ENCODE measurements at regions not wholly inside any gene's neighbourhood (a gene's known extent, or its start where the extent isn't known, plus 50 kb on each side); places are given as distances from the start of the nearest gene placed in this dataset.

GRCh38 chr18:53715243-53715853 is 509.1 kb downstream of the MBD2 start:
- Histone ChIP-seq H3K9me3 (no peaks in the 10 kb centered on the region), H3K27me3 (replicated peaks in 1 of 2; ENCODE audit: control insufficient read depth in 2 of 2, extremely low read depth in 1 of 2, insufficient read depth in 2 of 2, low read length in 1 of 2) (no peaks in the 10 kb centered on the region), H3K4me1 (ENCODE audit: control insufficient read depth in 1 of 2, extremely low read depth in 1 of 2, insufficient read depth in 2 of 2, low read length in 2 of 2) (no peaks in the 10 kb centered on the region), H3K36me3 (ENCODE audit: control insufficient read depth in 2 of 2, extremely low read depth in 1 of 2, insufficient read depth in 1 of 2, low read length in 1 of 2) (no peaks in the 10 kb centered on the region), H3K27ac (ENCODE audit: low read length) (no peak overlapping the region), H3K4me3 (ENCODE audit: control insufficient read depth in 1 of 2, extremely low read depth in 1 of 2, low read length in 1 of 2) (no peak overlapping the region)
- Mint-ChIP-seq H3K27ac (no peak overlapping the region), H3K9me3 (peaks cover 0 to 5% (median 0%) of the 10 kb centered on the region in 3 donors), H3K4me3 (no peak overlapping the region), H3K27me3 (no peaks in the 10 kb centered on the region), H3K36me3 (no peaks in the 10 kb centered on the region), H3K4me1 (no peaks in the 10 kb centered on the region)
- ATAC-seq (replicated peaks in 1 of 4) = no peak
- DNase-seq = no peak
- POLR2A ChIA-PET = no interaction called here
- WGBS (ENCODE audit: insufficient coverage) = no CpG with 5 or more reads among the region's 3 CpGs
- CTCF ChIA-PET = no interaction called here

- Histone ChIP-seq H3K27ac (ENCODE audit: low read length) (no peak overlapping the region), H3K27me3 (replicated peaks in 1 of 2; ENCODE audit: control insufficient read depth in 2 of 2, extremely low read depth in 1 of 2, insufficient read depth in 2 of 2, low read length in 1 of 2) (no peaks in the 10 kb centered on the region), H3K9me3 (no peaks in the 10 kb centered on the region), H3K36me3 (ENCODE audit: control insufficient read depth in 2 of 2, extremely low read depth in 1 of 2, insufficient read depth in 1 of 2, low read length in 1 of 2) (no peaks in the 10 kb centered on the region), H3K4me1 (ENCODE audit: control insufficient read depth in 1 of 2, extremely low read depth in 1 of 2, insufficient read depth in 2 of 2, low read length in 2 of 2) (no peaks in the 10 kb centered on the region), H3K4me3 (ENCODE audit: control insufficient read depth in 1 of 2, extremely low read depth in 1 of 2, low read length in 1 of 2) (no peak overlapping the region)
- no peak for DNase-seq
- H3K36me3 Mint-ChIP-seq = no peaks in the 10 kb centered on the region
- peaks cover 0 to 10% (median 2%) of the 10 kb centered on the region in 3 donors for H3K9me3 Mint-ChIP-seq
- no peaks in the 10 kb centered on the region for H3K27me3 Mint-ChIP-seq
- H3K27ac Mint-ChIP-seq = no peak overlapping the region
- H3K4me3 Mint-ChIP-seq = no peak overlapping the region
- ATAC-seq (replicated peaks in 1 of 4) = no peak
- WGBS (ENCODE audit: insufficient coverage) = no CpG with 5 or more reads among the region's 2 CpGs
- H3K4me1 Mint-ChIP-seq = no peaks in the 10 kb centered on the region
- ChIA-PET POLR2A (no interaction called here), CTCF (no interaction called here)
Observed at GRCh38 chr18:53710080-53710479, 514.4 kb downstream of the MBD2 start.

- Histone ChIP-seq H3K9me3 (no peaks in the 10 kb centered on the region), H3K4me3 (ENCODE audit: control insufficient read depth in 1 of 2, extremely low read depth in 1 of 2, low read length in 1 of 2) (no peak overlapping the region), H3K4me1 (ENCODE audit: control insufficient read depth in 1 of 2, extremely low read depth in 1 of 2, insufficient read depth in 2 of 2, low read length in 2 of 2) (no peaks in the 10 kb centered on the region), H3K36me3 (ENCODE audit: control insufficient read depth in 2 of 2, extremely low read depth in 1 of 2, insufficient read depth in 1 of 2, low read length in 1 of 2) (no peaks in the 10 kb centered on the region), H3K27me3 (replicated peaks in 1 of 2; ENCODE audit: control insufficient read depth in 2 of 2, extremely low read depth in 1 of 2, insufficient read depth in 2 of 2, low read length in 1 of 2) (no peaks in the 10 kb centered on the region), H3K27ac (ENCODE audit: low read length) (no peak overlapping the region)
- no peak overlapping the region for H3K27ac Mint-ChIP-seq
- H3K4me3 Mint-ChIP-seq = no peak overlapping the region
- DNase-seq (no peak), ATAC-seq (replicated peaks in 1 of 4) (no peak)
- no peaks in the 10 kb centered on the region for H3K27me3 Mint-ChIP-seq
- no peaks in the 10 kb centered on the region for H3K9me3 Mint-ChIP-seq
- no peaks in the 10 kb centered on the region for H3K36me3 Mint-ChIP-seq
- CTCF ChIA-PET = no interaction called here
- no peaks in the 10 kb centered on the region for H3K4me1 Mint-ChIP-seq
- POLR2A ChIA-PET = no interaction called here
- no CpG with 5 or more reads among the region's 2 CpGs for WGBS (ENCODE audit: insufficient coverage)
Observed at GRCh38 chr18:53702480-53702879, 522.0 kb downstream of the MBD2 start.

- no peak for ATAC-seq (replicated peaks in 1 of 4)
- Histone ChIP-seq H3K36me3 (ENCODE audit: control insufficient read depth in 2 of 2, extremely low read depth in 1 of 2, insufficient read depth in 1 of 2, low read length in 1 of 2) (no peaks in the 10 kb centered on the region), H3K27me3 (replicated peaks in 1 of 2; ENCODE audit: control insufficient read depth in 2 of 2, extremely low read depth in 1 of 2, insufficient read depth in 2 of 2, low read length in 1 of 2) (no peaks in the 10 kb centered on the region), H3K4me3 (ENCODE audit: control insufficient read depth in 1 of 2, extremely low read depth in 1 of 2, low read length in 1 of 2) (no peak overlapping the region), H3K9me3 (no peaks in the 10 kb centered on the region), H3K27ac (ENCODE audit: low read length) (no peak overlapping the region), H3K4me1 (ENCODE audit: control insufficient read depth in 1 of 2, extremely low read depth in 1 of 2, insufficient read depth in 2 of 2, low read length in 2 of 2) (no peaks in the 10 kb centered on the region)
- Mint-ChIP-seq H3K4me3 (no peak overlapping the region), H3K27me3 (no peaks in the 10 kb centered on the region), H3K36me3 (no peaks in the 10 kb centered on the region), H3K9me3 (peaks cover 0 to under 1% (median 0%) of the 10 kb centered on the region in 3 donors), H3K27ac (no peak overlapping the region), H3K4me1 (no peaks in the 10 kb centered on the region)
- CTCF ChIA-PET = no interaction called here
- POLR2A ChIA-PET = no interaction called here
- no peak for DNase-seq
- WGBS (ENCODE audit: insufficient coverage) = 50% methylated on average over 1 of the region's 1 CpG
Observed at GRCh38 chr18:53701697-53702096, 522.8 kb downstream of the MBD2 start.

- Mint-ChIP-seq H3K4me1 (no peaks in the 10 kb centered on the region), H3K27me3 (no peaks in the 10 kb centered on the region), H3K9me3 (peaks cover 0 to 7% (median 0%) of the 10 kb centered on the region in 3 donors), H3K27ac (no peak overlapping the region), H3K36me3 (no peaks in the 10 kb centered on the region), H3K4me3 (no peak overlapping the region)
- no peak for ATAC-seq (replicated peaks in 1 of 4)
- H3K27ac ChIP-seq (ENCODE audit: low read length) = no peak overlapping the region
- H3K27me3 ChIP-seq (replicated peaks in 1 of 2; ENCODE audit: control insufficient read depth in 2 of 2, extremely low read depth in 1 of 2, insufficient read depth in 2 of 2, low read length in 1 of 2) = no peaks in the 10 kb centered on the region
- H3K4me3 ChIP-seq (ENCODE audit: control insufficient read depth in 1 of 2, extremely low read depth in 1 of 2, low read length in 1 of 2) = no peak overlapping the region
- DNase-seq = no peak
- ChIA-PET POLR2A (no interaction called here), CTCF (no interaction called here)
- H3K9me3 ChIP-seq = no peaks in the 10 kb centered on the region
- WGBS (ENCODE audit: insufficient coverage) = 10% methylated on average over 2 of the region's 2 CpGs
- no peaks in the 10 kb centered on the region for H3K36me3 ChIP-seq (ENCODE audit: control insufficient read depth in 2 of 2, extremely low read depth in 1 of 2, insufficient read depth in 1 of 2, low read length in 1 of 2)
- H3K4me1 ChIP-seq (ENCODE audit: control insufficient read depth in 1 of 2, extremely low read depth in 1 of 2, insufficient read depth in 2 of 2, low read length in 2 of 2) = no peaks in the 10 kb centered on the region
Observed at GRCh38 chr18:53698907-53699306, 525.6 kb downstream of the MBD2 start.

GRCh38 chr18:53689886-53690285 is 534.6 kb downstream of the MBD2 start:
- WGBS (ENCODE audit: insufficient coverage) = 80% methylated on average over 1 of the region's 2 CpGs
- no peaks in the 10 kb centered on the region for H3K27me3 ChIP-seq (replicated peaks in 1 of 2; ENCODE audit: control insufficient read depth in 2 of 2, extremely low read depth in 1 of 2, insufficient read depth in 2 of 2, low read length in 1 of 2)
- DNase-seq (no peak), ATAC-seq (replicated peaks in 1 of 4) (no peak)
- H3K9me3 ChIP-seq = no peaks in the 10 kb centered on the region
- Mint-ChIP-seq H3K27ac (no peak overlapping the region), H3K9me3 (peaks cover 0 to 13% (median 2%) of the 10 kb centered on the region in 3 donors), H3K27me3 (no peaks in the 10 kb centered on the region), H3K36me3 (no peaks in the 10 kb centered on the region), H3K4me1 (no peaks in the 10 kb centered on the region), H3K4me3 (no peak overlapping the region)
- no peak overlapping the region for H3K4me3 ChIP-seq (ENCODE audit: control insufficient read depth in 1 of 2, extremely low read depth in 1 of 2, low read length in 1 of 2)
- H3K27ac ChIP-seq (ENCODE audit: low read length) = no peak overlapping the region
- CTCF ChIA-PET = no interaction called here
- H3K36me3 ChIP-seq (ENCODE audit: control insufficient read depth in 2 of 2, extremely low read depth in 1 of 2, insufficient read depth in 1 of 2, low read length in 1 of 2) = no peaks in the 10 kb centered on the region
- POLR2A ChIA-PET = no interaction called here
- no peaks in the 10 kb centered on the region for H3K4me1 ChIP-seq (ENCODE audit: control insufficient read depth in 1 of 2, extremely low read depth in 1 of 2, insufficient read depth in 2 of 2, low read length in 2 of 2)

- no peak for ATAC-seq (replicated peaks in 1 of 4)
- Mint-ChIP-seq H3K36me3 (no peaks in the 10 kb centered on the region), H3K4me3 (no peak overlapping the region), H3K27ac (no peak overlapping the region), H3K27me3 (no peaks in the 10 kb centered on the region), H3K9me3 (peaks cover 0 to 20% (median 0%) of the 10 kb centered on the region in 3 donors), H3K4me1 (no peaks in the 10 kb centered on the region)
- Histone ChIP-seq H3K27ac (ENCODE audit: low read length) (no peak overlapping the region), H3K27me3 (replicated peaks in 1 of 2; ENCODE audit: control insufficient read depth in 2 of 2, extremely low read depth in 1 of 2, insufficient read depth in 2 of 2, low read length in 1 of 2) (no peaks in the 10 kb centered on the region), H3K4me3 (ENCODE audit: control insufficient read depth in 1 of 2, extremely low read depth in 1 of 2, low read length in 1 of 2) (no peak overlapping the region), H3K9me3 (no peaks in the 10 kb centered on the region), H3K36me3 (ENCODE audit: control insufficient read depth in 2 of 2, extremely low read depth in 1 of 2, insufficient read depth in 1 of 2, low read length in 1 of 2) (no peaks in the 10 kb centered on the region), H3K4me1 (ENCODE audit: control insufficient read depth in 1 of 2, extremely low read depth in 1 of 2, insufficient read depth in 2 of 2, low read length in 2 of 2) (no peaks in the 10 kb centered on the region)
- ChIA-PET CTCF (no interaction called here), POLR2A (no interaction called here)
- no peak for DNase-seq
- no CpG with 5 or more reads among the region's 4 CpGs for WGBS (ENCODE audit: insufficient coverage)
Observed at GRCh38 chr18:53686965-53687364, 537.5 kb downstream of the MBD2 start.

All from T-cell (primary cell).